CD4-positive, alpha-beta T cell treated with Interleukin-17A for 4 hours (primary cell): ENCODE measurements at regions not wholly inside any gene's neighbourhood (a gene's known extent, or its start where the extent isn't known, plus 50 kb on each side); places are given as distances from the start of the nearest gene placed in this dataset.
"Not testable (repeated sequence)": the region's sequence is repeated elsewhere in the genome, so short reads cannot be mapped to it uniquely, and the experiment has no call there.

Experiments used
- DNase-seq: peaks from one replicate; pipeline ENCODE4 v3.0.0-alpha.2; 2020; ENCODE audit warnings: mixed read lengths

- DNase-seq = no peak
Observed at GRCh38 chr6:114886670-114887436, 544.0 kb upstream of the HS3ST5 start.

- no peak for DNase-seq
Observed at GRCh38 chr6:114879693-114880092, 536.9 kb upstream of the HS3ST5 start.

GRCh38 chr6:114878091-114878490 is 535.3 kb upstream of the HS3ST5 start:
- DNase-seq = no peak

GRCh38 chr6:114874410-114874809 is 531.6 kb upstream of the HS3ST5 start:
- no peak for DNase-seq

- not testable (repeated sequence) for DNase-seq
Observed at GRCh38 chr6:114865506-114865905, 522.7 kb upstream of the HS3ST5 start.

GRCh38 chr6:114863610-114864009 is 520.8 kb upstream of the HS3ST5 start:
- no peak for DNase-seq

- no peak for DNase-seq
Observed at GRCh38 chr6:114862819-114863218, 520.0 kb upstream of the HS3ST5 start.

GRCh38 chr6:114862064-114862463 is 519.2 kb upstream of the HS3ST5 start:
- no peak for DNase-seq

GRCh38 chr6:114844359-114844758 is 501.5 kb upstream of the HS3ST5 start:
- no peak for DNase-seq

GRCh38 chr6:114839019-114839418 is 496.2 kb upstream of the HS3ST5 start:
- DNase-seq = no peak

- no peak for DNase-seq
Observed at GRCh38 chr6:114833211-114833610, 490.4 kb upstream of the HS3ST5 start.

GRCh38 chr6:114830515-114830914 is 487.7 kb upstream of the HS3ST5 start:
- no peak for DNase-seq

GRCh38 chr6:114827135-114827534 is 484.3 kb upstream of the HS3ST5 start:
- no peak for DNase-seq

GRCh38 chr6:114824409-114824808 is 481.6 kb upstream of the HS3ST5 start:
- DNase-seq = no peak

- no peak for DNase-seq
Observed at GRCh38 chr6:114816678-114817077, 473.9 kb upstream of the HS3ST5 start.

GRCh38 chr6:114810468-114810867 is 467.6 kb upstream of the HS3ST5 start:
- DNase-seq = no peak

- not testable (repeated sequence) for DNase-seq
Observed at GRCh38 chr6:114805426-114805825, 462.6 kb upstream of the HS3ST5 start.

- DNase-seq = no peak
Observed at GRCh38 chr6:114796576-114796975, 453.8 kb upstream of the HS3ST5 start.

- no peak for DNase-seq
Observed at GRCh38 chr6:114793428-114793827, 450.6 kb upstream of the HS3ST5 start.

- DNase-seq = no peak
Observed at GRCh38 chr6:114785235-114786127, 442.7 kb upstream of the HS3ST5 start.

- no peak for DNase-seq
Observed at GRCh38 chr6:114783783-114784182, 441.0 kb upstream of the HS3ST5 start.

GRCh38 chr6:114783083-114783482 is 440.3 kb upstream of the HS3ST5 start:
- DNase-seq = no peak

GRCh38 chr6:114764866-114765265 is 422.0 kb upstream of the HS3ST5 start:
- no peak for DNase-seq

- no peak for DNase-seq
Observed at GRCh38 chr6:114762145-114762544, 419.3 kb upstream of the HS3ST5 start.
